ENCODE measurements at regions not wholly inside any gene's neighbourhood (a gene's known extent, or its start where the extent isn't known, plus 50 kb on each side); places are given as distances from the start of the nearest gene placed in this dataset.

DNA sequence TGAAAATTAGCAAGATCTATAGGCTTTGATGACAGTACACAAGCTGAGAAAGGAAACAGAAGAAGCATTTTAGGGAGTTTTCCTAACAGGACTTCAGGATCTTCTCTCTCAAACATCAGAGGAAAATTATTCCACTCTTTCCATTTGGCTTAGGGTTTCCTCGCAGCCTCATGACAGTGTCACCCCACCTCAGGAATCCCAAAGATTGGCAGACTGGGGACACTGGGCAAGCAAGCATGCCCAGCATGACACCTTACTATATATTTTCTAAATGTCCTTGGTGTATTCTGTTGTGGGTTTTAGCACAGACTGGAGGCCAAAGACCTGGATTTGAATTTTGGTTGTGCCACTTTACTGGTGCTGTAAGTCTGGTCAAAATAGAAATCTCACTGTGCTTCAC, 482.4 kb upstream of the SOX5 start:
- 91% methylated on average over 1 of the region's 1 CpG for WGBS (ENCODE audit: low lambda C conversion rate, missing lambda C conversion rate)
- Histone ChIP-seq H3K4me1 (ENCODE audit: insufficient read depth) (no peaks in the 10 kb centered on the region), H2AFZ (no peak overlapping the region), H3K36me3 (replicated peaks; ENCODE audit: insufficient read depth, low read depth) (no peaks in the 10 kb centered on the region), H4K20me1 (ENCODE audit: insufficient read depth, poor library complexity, severe bottlenecking) (peaks cover 2% of the 10 kb centered on the region), H3K27ac (no peak overlapping the region), H3K4me2 (no peak overlapping the region), H3K79me2 (peaks cover 11% of the 10 kb centered on the region), H3K4me3 (no peak overlapping the region), H3K9me2 (replicated peaks; ENCODE audit: insufficient read depth) (no peaks in the 10 kb centered on the region), H3K27me3 (no peaks in the 10 kb centered on the region), H3K9me3 (ENCODE audit: low read depth) (no peaks in the 10 kb centered on the region)
- no peak for DNase-seq (ENCODE audit: low spot score)
- TF ChIP-seq EZH2 (IDR thresholded peaks at IDR 0.05; ENCODE audit: borderline replicate concordance) (no peak), EZH2phosphoT487 (IDR thresholded peaks at IDR 0.05; ENCODE audit: low read depth, severe bottlenecking, unreplicated experiment) (no peak)
- TF ChIP-seq, protein P1, sequence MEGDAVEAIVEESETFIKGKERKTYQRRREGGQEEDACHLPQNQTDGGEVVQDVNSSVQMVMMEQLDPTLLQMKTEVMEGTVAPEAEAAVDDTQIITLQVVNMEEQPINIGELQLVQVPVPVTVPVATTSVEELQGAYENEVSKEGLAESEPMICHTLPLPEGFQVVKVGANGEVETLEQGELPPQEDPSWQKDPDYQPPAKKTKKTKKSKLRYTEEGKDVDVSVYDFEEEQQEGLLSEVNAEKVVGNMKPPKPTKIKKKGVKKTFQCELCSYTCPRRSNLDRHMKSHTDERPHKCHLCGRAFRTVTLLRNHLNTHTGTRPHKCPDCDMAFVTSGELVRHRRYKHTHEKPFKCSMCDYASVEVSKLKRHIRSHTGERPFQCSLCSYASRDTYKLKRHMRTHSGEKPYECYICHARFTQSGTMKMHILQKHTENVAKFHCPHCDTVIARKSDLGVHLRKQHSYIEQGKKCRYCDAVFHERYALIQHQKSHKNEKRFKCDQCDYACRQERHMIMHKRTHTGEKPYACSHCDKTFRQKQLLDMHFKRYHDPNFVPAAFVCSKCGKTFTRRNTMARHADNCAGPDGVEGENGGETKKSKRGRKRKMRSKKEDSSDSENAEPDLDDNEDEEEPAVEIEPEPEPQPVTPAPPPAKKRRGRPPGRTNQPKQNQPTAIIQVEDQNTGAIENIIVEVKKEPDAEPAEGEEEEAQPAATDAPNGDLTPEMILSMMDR (IDR thresholded peaks at IDR 0.05; ENCODE audit: poor library complexity): no peak

DNA sequence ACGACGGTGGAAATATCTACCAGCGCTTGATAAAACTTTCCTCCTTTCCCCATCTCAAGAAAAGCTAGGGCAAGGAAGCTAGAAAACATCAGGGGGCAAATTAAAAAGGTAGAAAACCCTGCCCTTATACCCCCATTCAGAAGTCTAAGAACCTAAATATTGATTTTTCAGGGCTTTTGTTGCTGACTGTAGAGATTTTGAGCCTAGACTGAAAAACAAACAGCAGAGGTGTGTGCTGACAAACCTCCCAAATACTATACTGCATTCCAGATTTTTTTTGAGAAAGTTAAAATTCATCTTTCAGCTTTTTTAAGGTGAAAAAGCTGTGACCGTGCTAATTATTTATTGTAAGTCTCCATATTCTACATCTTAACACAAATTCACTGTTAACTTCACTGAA, 478.3 kb upstream of the SOX5 start:
- TF ChIP-seq EZH2phosphoT487 (IDR thresholded peaks at IDR 0.05; ENCODE audit: low read depth, severe bottlenecking, unreplicated experiment) (no peak), EZH2 (IDR thresholded peaks at IDR 0.05; ENCODE audit: borderline replicate concordance) (no peak)
- TF ChIP-seq, protein P1 (IDR thresholded peaks at IDR 0.05; ENCODE audit: poor library complexity): no peak
- H3K4me2 ChIP-seq: no peak overlapping the region
- H3K4me1 ChIP-seq (ENCODE audit: insufficient read depth): no peaks in the 10 kb centered on the region
- DNase-seq (ENCODE audit: low spot score): no peak
- peaks cover 2% of the 10 kb centered on the region for H4K20me1 ChIP-seq (ENCODE audit: insufficient read depth, poor library complexity, severe bottlenecking)
- H3K27ac ChIP-seq: no peak overlapping the region
- 71% methylated on average over 4 of the region's 4 CpGs for WGBS (ENCODE audit: low lambda C conversion rate, missing lambda C conversion rate)
- peaks cover 20% of the 10 kb centered on the region for H3K79me2 ChIP-seq
- no peaks in the 10 kb centered on the region for H3K9me3 ChIP-seq (ENCODE audit: low read depth)
- H3K4me3 ChIP-seq: no peak overlapping the region
- H2AFZ ChIP-seq: no peak overlapping the region
- H3K9me2 ChIP-seq (replicated peaks; ENCODE audit: insufficient read depth): no peaks in the 10 kb centered on the region
- H3K27me3 ChIP-seq: no peaks in the 10 kb centered on the region
- H3K36me3 ChIP-seq (replicated peaks; ENCODE audit: insufficient read depth, low read depth): no peaks in the 10 kb centered on the region

DNA sequence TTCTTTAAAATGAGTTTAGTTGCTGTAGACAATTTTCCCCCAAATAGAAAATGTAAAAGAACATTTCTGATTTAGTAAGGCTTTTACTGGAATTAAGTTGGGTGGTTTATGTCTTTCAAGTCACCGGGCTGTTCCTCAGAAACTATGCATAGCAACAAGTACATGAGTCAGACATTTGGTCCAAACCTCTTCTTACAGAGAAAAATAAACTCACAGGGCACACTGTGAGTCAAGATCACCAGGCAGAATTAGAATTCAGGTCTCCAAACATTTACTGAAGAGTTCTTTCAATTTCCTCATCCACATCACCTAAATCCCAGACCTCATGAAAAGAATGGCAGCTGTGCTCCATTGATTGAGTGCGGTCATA, 476.1 kb upstream of the SOX5 start:
- peak; percentile 26 for DNase-seq (ENCODE audit: low spot score)
- H4K20me1 ChIP-seq (ENCODE audit: insufficient read depth, poor library complexity, severe bottlenecking): peaks cover 2% of the 10 kb centered on the region
- no peak for TF ChIP-seq EZH2phosphoT487 (IDR thresholded peaks at IDR 0.05; ENCODE audit: low read depth, severe bottlenecking, unreplicated experiment)
- TF ChIP-seq, protein P1 (IDR thresholded peaks at IDR 0.05; ENCODE audit: poor library complexity): no peak
- no peak for TF ChIP-seq EZH2 (IDR thresholded peaks at IDR 0.05; ENCODE audit: borderline replicate concordance)
- no peaks in the 10 kb centered on the region for H3K36me3 ChIP-seq (replicated peaks; ENCODE audit: insufficient read depth, low read depth)
- H3K4me2 ChIP-seq: no peak overlapping the region
- H3K4me1 ChIP-seq (ENCODE audit: insufficient read depth): no peaks in the 10 kb centered on the region
- no peak overlapping the region for H2AFZ ChIP-seq
- 79% methylated on average over 2 of the region's 2 CpGs for WGBS (ENCODE audit: low lambda C conversion rate, missing lambda C conversion rate)
- no peak overlapping the region for H3K4me3 ChIP-seq
- no peaks in the 10 kb centered on the region for H3K9me2 ChIP-seq (replicated peaks; ENCODE audit: insufficient read depth)
- no peaks in the 10 kb centered on the region for H3K9me3 ChIP-seq (ENCODE audit: low read depth)
- no peak overlapping the region for H3K27ac ChIP-seq
- peaks cover 20% of the 10 kb centered on the region for H3K79me2 ChIP-seq
- no peaks in the 10 kb centered on the region for H3K27me3 ChIP-seq
